ENCODE measurements at regions not wholly inside any gene's neighbourhood (a gene's known extent, or its start where the extent isn't known, plus 50 kb on each side); places are given as distances from the start of the nearest gene placed in this dataset.

DNA sequence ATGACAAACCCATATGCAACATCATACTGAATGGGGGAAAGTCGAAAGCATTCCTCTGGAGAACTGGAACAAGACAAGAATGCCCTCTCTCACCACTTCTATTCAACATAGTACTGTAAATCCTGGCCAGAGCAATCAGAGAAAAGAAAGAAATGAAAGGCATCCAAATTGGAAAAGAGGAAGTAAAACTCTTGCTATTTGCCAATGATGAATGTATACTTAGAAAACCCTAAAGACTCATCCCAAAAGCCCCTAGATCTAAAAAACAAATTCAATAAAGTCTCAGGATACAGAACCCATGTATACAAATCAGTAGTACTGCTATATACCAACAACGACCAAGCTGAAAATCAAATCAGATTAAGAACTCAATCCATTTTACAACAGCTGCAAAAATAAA is 66.9 kb downstream of the SPATA31C2 start:
- H3K79me2 ChIP-seq (ENCODE audit: insufficient read depth, low read length), result no peaks in the 10 kb centered on the region
- no peak overlapping the region for H2BK15ac ChIP-seq (ENCODE audit: low read depth, low read length)
- no peak overlapping the region for H3K27ac ChIP-seq (ENCODE audit: insufficient read length, low read depth, low read length)
- peaks cover 28% of the 10 kb centered on the region for H3K27me3 Mint-ChIP-seq (ENCODE audit: low read depth)
- no peaks in the 10 kb centered on the region for H3K9me3 ChIP-seq (ENCODE audit: control insufficient read depth, low read depth, low read length)
- H3K27ac Mint-ChIP-seq, result no peak overlapping the region
- WGBS (ENCODE audit: extremely low coverage, insufficient read length, low lambda C conversion rate), result no CpG with 5 or more reads among the region's 2 CpGs
- H2BK120ac ChIP-seq (ENCODE audit: low read depth, low read length, poor library complexity, severe bottlenecking), result no peak overlapping the region
- peaks cover 0 to 13% (median 5%) of the 10 kb centered on the region in 3 experiments; a peak in 2 of 7 replicates for H3K36me3 Mint-ChIP-seq (ENCODE audit: insufficient read depth in 1 of 3, low read depth in 3 of 3)
- no peak overlapping the region for H3K9ac ChIP-seq (ENCODE audit: extremely low read depth, insufficient read length, low read length)
- no peak overlapping the region for H2BK12ac ChIP-seq (ENCODE audit: insufficient read length, low read depth, low read length)
- H3K79me1 ChIP-seq (ENCODE audit: insufficient read depth, low read depth, low read length, poor library complexity, severe bottlenecking), result no peaks in the 10 kb centered on the region
- no peak overlapping the region for H3T11ph ChIP-seq (ENCODE audit: low read length)
- peaks cover 0 to 13% of the 10 kb centered on the region in 2 experiments; a peak in 4 of 5 replicates for H3K9me3 Mint-ChIP-seq
- TF ChIP-seq CTCF (conservative IDR thresholded peaks at IDR 0.05), result no peak
- H3K18ac ChIP-seq (ENCODE audit: insufficient read length, low read depth, low read length), result no peak overlapping the region
- H3K4ac ChIP-seq (ENCODE audit: low read depth, low read length), result no peak overlapping the region
- H2BK20ac ChIP-seq (ENCODE audit: low read depth, low read length, poor library complexity, severe bottlenecking), result no peak overlapping the region
- H3K14ac ChIP-seq (ENCODE audit: insufficient read depth, low read length), result no peak overlapping the region
- no peak overlapping the region for H2AK5ac ChIP-seq (ENCODE audit: insufficient read length, low read length)
- no peak overlapping the region for H3K4me3 Mint-ChIP-seq
- no peaks in the 10 kb centered on the region; the same call in 1 of the 2 replicates for H3K4me1 ChIP-seq (ENCODE audit: insufficient read depth, low read length)
- H4K91ac ChIP-seq (ENCODE audit: insufficient read length, low read depth, low read length), result no peak overlapping the region
- no peak overlapping the region for H3K4me2 ChIP-seq (ENCODE audit: insufficient read depth, insufficient read length, low read length)
- H2AFZ ChIP-seq (ENCODE audit: low read length), result no peak overlapping the region
- no peak overlapping the region for H4K5ac ChIP-seq (ENCODE audit: insufficient read length, low read depth, low read length)
- H2BK5ac ChIP-seq (ENCODE audit: insufficient read length, low read length), result no peak overlapping the region
- no peak overlapping the region for H3K56ac ChIP-seq (ENCODE audit: insufficient read length, low read depth, low read length)
- DNase-seq, result no peak
- H4K8ac ChIP-seq (replicated peaks; ENCODE audit: insufficient read length, low read depth, low read length), result no peak overlapping the region
- H3K4me1 Mint-ChIP-seq, result peaks cover 41 to 47% of the 10 kb centered on the region in 2 experiments
- H4K20me1 ChIP-seq (ENCODE audit: control insufficient read depth, insufficient read depth, insufficient read length), result no peaks in the 10 kb centered on the region
- H3K23ac ChIP-seq (ENCODE audit: insufficient read length, low read depth, low read length), result no peak overlapping the region
- peaks cover 6% of the 10 kb centered on the region for H3K23me2 ChIP-seq (ENCODE audit: insufficient read length, low read depth, low read length, poor library complexity, severe bottlenecking)
- H3K27me3 ChIP-seq (ENCODE audit: insufficient read depth, low read length), result no peaks in the 10 kb centered on the region; the same call in 1 of the 2 replicates
